ENCODE measurements at regions not wholly inside any gene's neighbourhood (a gene's known extent, or its start where the extent isn't known, plus 50 kb on each side); places are given as distances from the start of the nearest gene placed in this dataset.

GRCh38 chr15:70217226-70218160 is 119.8 kb upstream of the TLE3 start:
- CTCF ChIA-PET, result no interaction called here
- POLR2A ChIA-PET, result no interaction called here

More at GRCh38 chr15:70217226-70218160, 119.8 kb upstream of the TLE3 start:
- no peaks in the 10 kb centered on the region for H3K36me3 ChIP-seq (ENCODE audit: control insufficient read depth in 1 of 2, insufficient read depth in 2 of 2, low read length in 2 of 2)
- intact Hi-C loops (cut with micrococcal nuclease), result no loop called here
- no peak for ATAC-seq
- TF ChIP-seq EZH2 (IDR thresholded peaks at IDR 0.05), result no peak
- no peak for TF ChIP-seq CEBPB (IDR thresholded peaks at IDR 0.05; ENCODE audit: low read depth)
- no peak for TF ChIP-seq POLR2A (IDR thresholded peaks at IDR 0.05; ENCODE audit: borderline replicate concordance, extremely low read depth, insufficient read depth, insufficient read length)
- TF ChIP-seq YY1 (IDR thresholded peaks at IDR 0.05; ENCODE audit: extremely low read depth, insufficient replicate concordance, low read depth, low read length), result no peak
- TF ChIP-seq MAX (IDR thresholded peaks at IDR 0.05), result no peak
- TF ChIP-seq SRF (IDR thresholded peaks at IDR 0.05; ENCODE audit: low read depth), result no peak
- TF ChIP-seq SIN3A (IDR thresholded peaks at IDR 0.05; ENCODE audit: low read depth), result no peak
- no peak for TF ChIP-seq EGR1 (IDR thresholded peaks at IDR 0.05; ENCODE audit: low read depth)
- TF ChIP-seq FOSL1 (IDR thresholded peaks at IDR 0.05; ENCODE audit: low read depth), result no peak
- TF ChIP-seq POLR2AphosphoS5 (IDR thresholded peaks at IDR 0.05; ENCODE audit: low read depth, low read length), result no peak
- TF ChIP-seq ZBTB33 (IDR thresholded peaks at IDR 0.05; ENCODE audit: extremely low read depth, insufficient replicate concordance, low read length), result no peak
- no peak for TF ChIP-seq REST (IDR thresholded peaks at IDR 0.05; ENCODE audit: low read depth)
- TF ChIP-seq JUND (IDR thresholded peaks at IDR 0.05), result no peak
- TF ChIP-seq ZNF274 (IDR thresholded peaks at IDR 0.05; ENCODE audit: low read depth, low read length), result no peak
- no peak for TF ChIP-seq CTCF (IDR thresholded peaks at IDR 0.05 in 2 of 3, conservative IDR thresholded peaks at IDR 0.05 in 1 of 3; ENCODE audit: borderline replicate concordance in 1 of 3, insufficient read depth in 1 of 3, low read depth in 2 of 3, low read length in 2 of 3)
- TF ChIP-seq ZFX (IDR thresholded peaks at IDR 0.05), result no peak
- TF ChIP-seq CBX3 (IDR thresholded peaks at IDR 0.05; ENCODE audit: low read depth), result no peak
- no peak overlapping the region for H3K27ac ChIP-seq (ENCODE audit: low read depth, low read length)
- no peaks in the 10 kb centered on the region for H3K9me2 ChIP-seq (ENCODE audit: insufficient read depth)
- no peaks in the 10 kb centered on the region for H3K79me2 ChIP-seq (ENCODE audit: insufficient read depth, low read length)
- H3K4me1 ChIP-seq (ENCODE audit: control insufficient read depth in 1 of 2, insufficient read depth in 2 of 2, low read length in 2 of 2), result no peaks in the 10 kb centered on the region
- no peak overlapping the region for H3K9ac ChIP-seq (ENCODE audit: low read length)
- no peak overlapping the region for H3K4me2 ChIP-seq (ENCODE audit: low read length)
- no peak for DNase-seq (ENCODE audit: low read depth, low spot score)
- H2AFZ ChIP-seq (ENCODE audit: low read depth, low read length, poor library complexity, severe bottlenecking), result no peak overlapping the region
- no peaks in the 10 kb centered on the region for H3K9me3 ChIP-seq (ENCODE audit: control insufficient read depth in 1 of 2, insufficient read depth in 1 of 2, low read depth in 1 of 2, low read length in 2 of 2)
- no peak overlapping the region for H3K4me3 ChIP-seq (replicated peaks in 1 of 2; ENCODE audit: low read depth in 1 of 2, low read length in 2 of 2)
- H3K27me3 ChIP-seq (ENCODE audit: insufficient read depth, low read length), result no peaks in the 10 kb centered on the region
- RAD21 ChIA-PET (ENCODE audit: low non-redundant PET in 1 of 2, low total read pairs in 2 of 2, uncharacterized antibody in 2 of 2, unreplicated experiment in 2 of 2), result no interaction called here
- H4K20me1 ChIP-seq (ENCODE audit: insufficient read depth), result no peaks in the 10 kb centered on the region
- BruUV-seq (replicated peaks), result no TSS peak
